22Rv1 (cell line): ENCODE measurements at regions not wholly inside any gene's neighbourhood (a gene's known extent, or its start where the extent isn't known, plus 50 kb on each side); places are given as distances from the start of the nearest gene placed in this dataset.

Experiments
- H3K27ac ChIP-seq: fragments of 450-650 bp; 2 replicates; pipeline ENCODE4 v1.5.1; 2017
- CTCF ChIP-seq: fragments of 450-650 bp; IDR thresholded peaks from 2 replicates; pipeline ENCODE4 v1.5.1; 2017; ENCODE audit warnings: mild to moderate bottlenecking
- ZFX ChIP-seq: fragments of 450-650 bp; IDR thresholded peaks from 2 replicates; pipeline ENCODE4 v1.6.1; 2017; ENCODE audit warnings: antibody characterized with exemption, borderline replicate concordance

DNA sequence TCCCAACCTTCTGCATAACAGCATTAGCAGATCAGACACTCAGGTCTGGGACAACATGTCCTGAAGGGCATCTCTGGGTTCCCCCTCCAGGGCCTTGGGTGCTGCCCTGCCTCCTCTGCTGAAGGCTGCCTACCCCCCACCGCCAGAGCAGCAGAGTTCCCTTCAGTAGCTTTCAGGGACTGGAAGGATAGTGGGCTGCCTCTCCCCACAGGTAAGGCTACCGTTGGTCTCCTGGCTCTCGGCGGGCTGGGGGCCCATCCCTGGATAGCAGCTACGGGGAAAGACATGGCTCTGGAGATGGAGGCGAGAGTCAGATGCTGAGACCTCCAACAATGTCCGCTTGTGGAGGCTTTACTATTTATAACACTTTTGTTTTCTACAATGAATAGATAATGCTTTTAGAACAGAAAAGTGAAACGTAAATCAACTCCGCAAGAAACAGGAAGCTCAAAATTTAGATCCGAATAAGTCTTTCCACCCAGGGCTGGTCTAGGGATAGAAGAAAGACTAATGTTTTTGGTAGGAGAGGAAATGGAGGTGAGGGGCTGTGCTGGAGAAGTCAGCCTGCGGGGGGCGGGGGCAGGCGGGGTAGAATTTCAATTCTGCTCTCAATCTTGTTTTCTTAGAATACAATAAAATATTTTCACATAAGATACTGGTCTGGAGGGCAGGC, 58.4 kb downstream of the ARL4C start:
- TF ChIP-seq ZFX (no peak), CTCF (no peak)
- H3K27ac ChIP-seq, result no peak overlapping the region

DNA sequence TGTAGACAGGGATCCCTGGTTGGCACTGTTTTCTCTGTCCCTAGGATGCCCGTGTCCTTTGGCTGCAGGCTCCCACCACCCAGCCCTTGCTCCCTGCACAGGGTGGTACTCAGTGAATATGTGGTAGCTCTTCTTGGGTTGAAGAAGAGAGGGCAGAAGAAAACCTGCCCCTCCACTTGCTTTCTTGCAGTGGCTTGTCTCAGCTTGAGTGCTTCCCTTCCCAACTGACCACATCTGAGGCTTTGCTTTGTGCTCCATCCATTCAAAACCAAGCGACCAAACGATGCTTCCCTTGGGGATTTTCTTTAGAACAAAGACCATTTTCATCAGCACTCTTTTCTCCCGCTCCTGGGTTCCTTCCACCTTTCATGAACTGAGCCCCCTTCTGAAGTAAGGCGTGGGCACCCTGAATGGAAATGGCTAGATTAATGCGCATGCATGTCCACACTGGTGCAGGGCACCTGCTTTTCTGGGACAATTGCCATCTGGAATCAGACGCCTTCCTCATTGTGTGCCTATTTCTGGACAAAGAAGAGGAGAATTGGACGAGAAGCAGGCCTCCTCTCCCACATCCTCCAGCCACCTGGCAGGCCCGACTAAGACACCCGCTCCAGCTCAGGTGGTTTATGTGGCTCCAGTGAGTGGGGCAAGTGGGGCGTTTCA, 59.1 kb downstream of the ARL4C start:
- TF ChIP-seq CTCF, result no peak
- TF ChIP-seq ZFX, result no peak
- no peak overlapping the region for H3K27ac ChIP-seq

DNA sequence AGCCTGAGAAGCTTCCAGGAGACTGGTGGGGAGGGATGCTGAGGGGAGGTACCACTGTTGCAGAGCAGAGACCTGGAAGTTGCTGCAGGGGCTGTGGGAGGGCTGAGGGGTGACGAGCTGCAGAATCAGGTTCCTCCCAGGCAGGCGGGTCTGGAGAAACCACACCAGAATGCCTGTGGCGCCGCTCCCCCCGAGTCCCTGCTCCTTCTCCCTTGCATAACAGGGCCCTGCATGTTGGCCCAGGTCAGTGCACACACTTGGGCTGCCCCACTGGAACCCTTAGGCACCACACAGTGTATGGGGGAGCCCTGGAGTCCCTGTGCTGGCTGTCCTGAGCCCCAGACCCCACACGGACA, 60.4 kb downstream of the ARL4C start:
- no peak overlapping the region for H3K27ac ChIP-seq
- TF ChIP-seq ZFX (no peak), CTCF (no peak)

DNA sequence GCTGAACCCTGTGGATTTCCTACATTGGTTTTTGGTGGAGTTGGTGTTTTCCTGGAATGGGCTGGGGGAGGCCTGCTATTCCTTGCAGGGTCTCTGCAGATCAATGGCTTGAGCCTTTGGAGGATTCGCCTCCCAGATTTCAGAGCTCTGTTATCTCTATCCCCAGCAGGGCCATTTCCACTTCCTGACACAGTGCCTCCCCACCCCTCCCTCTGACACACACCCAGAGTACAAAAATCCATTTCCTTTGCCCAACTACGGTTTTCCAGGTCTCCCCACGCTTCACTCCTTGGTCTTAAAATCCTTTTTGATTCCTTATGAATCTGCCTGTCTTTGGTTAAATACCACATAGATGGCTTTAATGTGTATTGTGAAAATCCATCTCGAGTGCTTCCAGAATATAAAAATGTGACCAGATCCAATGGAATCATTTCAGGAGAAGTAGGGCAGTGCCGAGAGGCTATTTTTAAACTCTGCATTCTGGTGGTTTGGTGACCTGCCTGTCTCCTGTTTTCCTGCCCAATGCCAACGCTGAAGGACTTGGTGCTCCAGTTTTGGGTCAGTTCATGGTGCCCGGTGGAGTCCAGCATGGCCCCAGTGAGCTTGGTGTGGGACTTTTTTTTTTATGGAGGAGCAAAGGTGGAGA, 60.9 kb downstream of the ARL4C start:
- TF ChIP-seq CTCF (no peak), ZFX (no peak)

DNA sequence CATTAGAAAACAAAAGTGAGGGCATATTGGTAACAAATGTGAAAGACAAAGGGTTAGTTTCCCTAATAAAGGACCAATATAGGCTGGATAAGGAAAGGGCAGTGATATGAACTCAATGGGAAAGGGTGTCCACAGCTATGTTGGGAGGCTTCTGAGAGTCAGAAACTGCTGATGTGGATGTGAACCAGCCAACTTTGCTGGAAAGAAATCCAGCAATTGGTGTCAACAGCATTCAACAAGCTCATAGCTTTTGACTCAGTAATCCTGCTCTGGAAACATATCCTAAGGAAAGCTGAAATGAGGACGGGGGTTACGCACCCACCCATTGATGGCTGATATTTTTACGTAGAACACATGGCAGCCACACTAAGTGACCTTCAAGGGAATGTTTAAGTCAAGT, 63.7 kb downstream of the ARL4C start:
- TF ChIP-seq CTCF (no peak), ZFX (no peak)
- H3K27ac ChIP-seq, result no peak overlapping the region

More for the DNA sequence above, 60.9 kb downstream of the ARL4C start:
- no peak overlapping the region for H3K27ac ChIP-seq

- H3K27ac ChIP-seq, result no peak overlapping the region
- TF ChIP-seq ZFX, result no peak
- TF ChIP-seq CTCF, result no peak
These were observed 66.0 kb downstream of the ARL4C start for GRCh38 chr2:234430871-234431270.

DNA sequence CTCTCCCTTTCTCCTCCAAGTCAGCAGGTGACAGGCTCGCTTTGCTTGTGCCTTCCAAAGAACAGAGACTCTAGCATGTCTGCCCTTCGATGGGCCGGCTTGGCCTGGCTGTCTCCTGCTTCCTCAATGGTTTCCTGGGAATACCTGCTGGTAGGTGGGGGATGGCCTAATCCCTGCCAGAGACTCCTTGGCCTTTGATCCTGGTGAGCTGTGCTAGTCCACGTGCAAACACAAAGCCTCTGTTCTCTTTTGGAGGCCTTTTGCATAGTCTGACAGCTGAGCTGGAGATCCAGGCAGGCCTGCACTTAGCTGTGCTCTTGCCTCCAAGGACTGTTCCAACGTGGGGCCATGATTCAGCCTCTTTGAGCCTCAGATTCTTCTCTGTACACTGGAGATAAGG, 67.6 kb downstream of the ARL4C start:
- TF ChIP-seq CTCF, result no peak
- no peak for TF ChIP-seq ZFX
- no peak overlapping the region for H3K27ac ChIP-seq
